Stomach smooth muscle (tissue), 2 donors: ENCODE measurements at regions not wholly inside any gene's neighbourhood (a gene's known extent, or its start where the extent isn't known, plus 50 kb on each side); places are given as distances from the start of the nearest gene placed in this dataset.
"Not testable (repeated sequence)": the region's sequence is repeated elsewhere in the genome, so short reads cannot be mapped to it uniquely, and the experiment has no call there.

Source experiments
- H3K27ac ChIP-seq: one replicate; pipeline ENCODE4 v1.7.0; 2013; ENCODE audit warnings: mild to moderate bottlenecking, low read length, inconsistent platforms
- H3K27me3 ChIP-seq, 2 donors: one replicate each; pipeline ENCODE4 v1.7.0; 2013; ENCODE audit warnings: low read length in 2 of 2; ENCODE audit not compliant: insufficient read depth in 2 of 2, control insufficient read depth in 1 of 2
- H3K36me3 ChIP-seq, 2 donors: one replicate each; pipeline ENCODE4 v1.7.0; 2013; ENCODE audit warnings: low read length in 2 of 2; ENCODE audit not compliant: control insufficient read depth in 2 of 2, insufficient read depth in 2 of 2
- H3K4me1 ChIP-seq: one replicate; pipeline ENCODE4 v1.7.0; 2013; ENCODE audit warnings: low read length; ENCODE audit not compliant: control insufficient read depth, insufficient read depth
- H3K4me3 ChIP-seq, 2 donors: one replicate each; pipeline ENCODE4 v1.7.0; 2013; ENCODE audit warnings: low read length in 2 of 2
- H3K9ac ChIP-seq, 2 donors: one replicate each; pipeline ENCODE4 v1.7.0; 2013; ENCODE audit warnings: low read length in 2 of 2, mild to moderate bottlenecking in 1 of 2
- H3K9me3 ChIP-seq, 2 donors: one replicate each; pipeline ENCODE4 v1.7.0; 2013; ENCODE audit warnings: low read length in 2 of 2; ENCODE audit not compliant: control insufficient read depth in 2 of 2
- donor health status: healthy.
- donor health status: Pancreatic carcinoma.

DNA sequence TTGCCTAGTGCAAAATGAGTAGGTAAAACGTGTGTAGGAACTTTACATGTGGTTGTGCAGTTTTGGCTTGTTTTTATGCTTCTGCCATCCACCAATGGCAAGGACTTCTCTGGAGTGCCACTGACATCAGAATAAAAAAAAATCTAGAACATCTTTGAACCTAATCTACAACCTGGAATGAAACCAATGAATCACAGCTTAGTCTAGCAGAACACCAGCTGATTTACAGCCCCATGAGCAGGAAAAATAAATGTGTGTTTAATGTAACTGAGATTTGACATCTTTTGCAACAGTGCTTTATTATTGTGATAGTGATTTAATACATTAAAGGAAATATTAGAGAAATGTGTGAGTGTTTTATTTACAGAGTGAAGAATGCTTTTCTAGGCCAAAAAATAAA, 995.1 kb downstream of the PCDH7 start:
- no peaks in the 10 kb centered on the region for H3K9me3 ChIP-seq
- no peaks in the 10 kb centered on the region for H3K4me1 ChIP-seq
- H3K4me3 ChIP-seq = no peak overlapping the region
- no peaks in the 10 kb centered on the region for H3K27me3 ChIP-seq
- H3K36me3 ChIP-seq = no peaks in the 10 kb centered on the region
- no peak overlapping the region for H3K27ac ChIP-seq
- H3K9ac ChIP-seq = no peak overlapping the region

DNA sequence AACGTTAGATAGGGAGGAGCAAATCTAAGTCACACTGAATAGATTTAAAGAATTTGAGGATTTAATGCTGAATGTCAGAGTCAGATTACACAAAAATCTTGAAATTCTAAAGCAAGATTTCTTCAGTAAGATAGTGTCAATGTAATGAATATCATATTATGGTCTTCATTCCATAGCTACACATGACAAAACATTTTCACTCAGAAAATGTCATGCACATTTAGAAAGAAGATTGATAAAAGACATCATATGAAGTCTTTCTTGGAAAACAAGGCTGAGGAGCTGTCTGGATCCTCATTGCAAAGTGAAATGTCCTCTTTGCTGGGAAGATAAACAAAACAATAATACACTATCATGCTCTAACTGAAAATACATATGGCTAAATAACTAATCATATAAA, 1006.9 kb downstream of the PCDH7 start:
- H3K9me3 ChIP-seq = no peaks in the 10 kb centered on the region
- H3K36me3 ChIP-seq = no peaks in the 10 kb centered on the region
- H3K9ac ChIP-seq = no peak overlapping the region
- H3K4me1 ChIP-seq = no peaks in the 10 kb centered on the region
- no peak overlapping the region for H3K4me3 ChIP-seq
- H3K27ac ChIP-seq = no peak overlapping the region
- H3K27me3 ChIP-seq = no peaks in the 10 kb centered on the region

- no peak overlapping the region for H3K4me3 ChIP-seq
- H3K4me1 ChIP-seq = no peaks in the 10 kb centered on the region
These were observed 1014.8 kb downstream of the PCDH7 start for GRCh38 chr4:31735004-31735403.

DNA sequence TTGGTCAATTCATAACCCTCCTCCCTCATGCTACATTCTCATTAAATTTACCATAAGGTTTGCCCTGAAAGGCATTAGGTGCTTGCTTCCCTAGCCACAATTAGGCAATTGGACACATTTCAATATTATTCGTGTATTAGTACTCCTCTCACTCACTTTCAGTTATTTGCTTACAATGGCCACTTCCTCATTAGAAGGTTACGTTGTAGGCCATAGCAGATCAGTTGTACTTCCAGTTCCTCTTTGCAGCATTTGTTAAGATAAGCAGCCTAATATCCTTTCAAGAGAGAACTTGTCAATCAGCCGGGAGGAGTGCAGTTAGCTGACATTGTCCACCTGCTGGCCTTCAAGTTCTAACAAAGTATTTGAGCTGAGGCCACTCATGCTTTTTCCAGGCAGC, 1017.2 kb downstream of the PCDH7 start:
- Histone ChIP-seq H3K9ac (no peak overlapping the region), H3K27me3 (no peaks in the 10 kb centered on the region), H3K9me3 (no peaks in the 10 kb centered on the region), H3K27ac (no peak overlapping the region), H3K4me1 (no peaks in the 10 kb centered on the region), H3K36me3 (no peaks in the 10 kb centered on the region), H3K4me3 (no peak overlapping the region)

More at GRCh38 chr4:31735004-31735403, 1014.8 kb downstream of the PCDH7 start:
- H3K27me3 ChIP-seq = no peaks in the 10 kb centered on the region
- H3K36me3 ChIP-seq = no peaks in the 10 kb centered on the region
- no peaks in the 10 kb centered on the region for H3K9me3 ChIP-seq
- H3K27ac ChIP-seq = no peak overlapping the region
- H3K9ac ChIP-seq = no peak overlapping the region

GRCh38 chr4:31741326-31741725, 1021.2 kb downstream of the PCDH7 start:
- no peaks in the 10 kb centered on the region for H3K27me3 ChIP-seq
- H3K9me3 ChIP-seq = no peaks in the 10 kb centered on the region
- no peak overlapping the region for H3K27ac ChIP-seq
- H3K36me3 ChIP-seq = no peaks in the 10 kb centered on the region
- H3K4me3 ChIP-seq = no peak overlapping the region
- H3K9ac ChIP-seq = no peak overlapping the region
- H3K4me1 ChIP-seq = no peaks in the 10 kb centered on the region

- Histone ChIP-seq H3K9me3 (no peaks in the 10 kb centered on the region), H3K36me3 (no peaks in the 10 kb centered on the region), H3K4me1 (no peaks in the 10 kb centered on the region), H3K27ac (no peak overlapping the region), H3K4me3 (no peak overlapping the region), H3K27me3 (no peaks in the 10 kb centered on the region), H3K9ac (no peak overlapping the region)
These were observed 1028.2 kb downstream of the PCDH7 start for GRCh38 chr4:31748382-31748781.

DNA sequence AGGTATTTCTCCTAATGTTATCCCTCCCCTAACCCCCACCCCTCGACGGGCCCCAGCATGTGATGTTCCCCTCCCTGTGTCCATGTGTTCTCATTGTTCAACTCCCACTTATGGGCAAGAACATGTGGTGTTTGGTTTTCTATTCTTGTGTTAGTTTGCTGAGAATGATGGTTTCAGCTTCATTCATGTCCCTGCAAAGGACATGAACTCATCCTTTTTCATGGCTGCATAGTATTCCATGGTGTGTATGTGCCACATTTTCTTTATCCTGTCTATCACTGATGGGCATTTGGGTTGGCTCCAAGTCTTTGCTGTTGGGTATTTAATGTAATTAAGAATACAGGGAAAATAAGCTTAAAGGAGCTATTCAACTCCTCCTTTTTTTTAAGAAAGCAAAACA, 1030.4 kb downstream of the PCDH7 start:
- not testable (repeated sequence) for H3K27ac ChIP-seq, H3K36me3 ChIP-seq, H3K4me1 ChIP-seq, H3K27me3 ChIP-seq, H3K4me3 ChIP-seq, H3K9ac ChIP-seq, H3K9me3 ChIP-seq

DNA sequence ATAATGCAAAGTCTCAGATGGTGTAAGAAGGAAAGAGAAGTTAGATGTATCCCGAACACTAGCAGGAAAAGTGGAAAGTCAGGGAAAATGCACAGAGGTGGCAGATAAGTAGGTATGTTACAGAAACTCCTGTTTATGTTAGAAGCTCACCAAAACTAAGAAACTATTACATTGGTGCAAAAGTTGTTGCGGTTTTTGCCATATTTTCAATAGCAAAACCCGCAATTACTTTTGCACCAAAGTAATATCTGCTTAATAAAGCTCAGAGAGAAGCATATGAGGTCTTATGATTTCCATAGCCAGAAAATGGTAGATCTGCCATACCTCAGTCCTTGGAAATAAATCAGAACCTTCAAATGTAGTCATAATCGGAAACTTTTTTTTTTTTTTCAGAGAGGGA, 1035.6 kb downstream of the PCDH7 start:
- no peaks in the 10 kb centered on the region for H3K36me3 ChIP-seq
- H3K4me1 ChIP-seq = no peaks in the 10 kb centered on the region
- no peaks in the 10 kb centered on the region for H3K9me3 ChIP-seq
- H3K27ac ChIP-seq = no peak overlapping the region
- H3K27me3 ChIP-seq = no peaks in the 10 kb centered on the region
- no peak overlapping the region for H3K4me3 ChIP-seq
- no peak overlapping the region for H3K9ac ChIP-seq

DNA sequence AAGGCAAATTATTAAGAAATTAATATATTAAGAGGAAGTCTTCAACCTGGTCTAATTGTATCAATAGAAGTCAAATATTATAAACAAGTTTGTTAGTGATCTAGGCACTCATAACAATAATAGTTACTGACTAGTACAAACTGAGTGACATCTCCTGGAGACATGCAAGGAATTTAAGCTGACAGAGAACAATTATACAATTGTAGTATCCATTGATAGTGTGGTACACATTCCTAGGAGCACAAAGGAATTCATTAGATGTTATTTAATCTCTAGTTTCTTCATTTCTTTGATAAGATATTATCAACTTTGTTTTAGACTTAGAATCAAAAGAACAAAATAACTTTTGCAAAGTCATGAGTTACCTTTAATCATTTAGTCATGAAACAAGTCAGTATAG, 1048.6 kb downstream of the PCDH7 start:
- Histone ChIP-seq H3K4me1 (no peaks in the 10 kb centered on the region), H3K9ac (no peak overlapping the region), H3K9me3 (no peaks in the 10 kb centered on the region), H3K27me3 (no peaks in the 10 kb centered on the region), H3K4me3 (no peak overlapping the region), H3K27ac (no peak overlapping the region), H3K36me3 (no peaks in the 10 kb centered on the region)

GRCh38 chr4:31783311-31783710, 1063.1 kb downstream of the PCDH7 start:
- H3K9ac ChIP-seq = no peak overlapping the region
- H3K27me3 ChIP-seq = no peaks in the 10 kb centered on the region
- H3K9me3 ChIP-seq = no peaks in the 10 kb centered on the region
- no peaks in the 10 kb centered on the region for H3K36me3 ChIP-seq
- no peaks in the 10 kb centered on the region for H3K4me1 ChIP-seq
- no peak overlapping the region for H3K4me3 ChIP-seq
- no peak overlapping the region for H3K27ac ChIP-seq

GRCh38 chr4:31784558-31784957, 1064.4 kb downstream of the PCDH7 start:
- no peaks in the 10 kb centered on the region for H3K27me3 ChIP-seq

GRCh38 chr4:31787701-31788100, 1067.5 kb downstream of the PCDH7 start:
- H3K9ac ChIP-seq = no peak overlapping the region
- no peaks in the 10 kb centered on the region for H3K27me3 ChIP-seq
- no peak overlapping the region for H3K27ac ChIP-seq
- H3K4me1 ChIP-seq = no peaks in the 10 kb centered on the region
- no peaks in the 10 kb centered on the region for H3K9me3 ChIP-seq
- no peak overlapping the region for H3K4me3 ChIP-seq
- no peaks in the 10 kb centered on the region for H3K36me3 ChIP-seq

More at GRCh38 chr4:31784558-31784957, 1064.4 kb downstream of the PCDH7 start:
- Histone ChIP-seq H3K36me3 (no peaks in the 10 kb centered on the region), H3K27ac (no peak overlapping the region), H3K4me1 (no peaks in the 10 kb centered on the region), H3K9me3 (no peaks in the 10 kb centered on the region), H3K9ac (no peak overlapping the region), H3K4me3 (no peak overlapping the region)
